Heart right ventricle (tissue), 16 donors: ENCODE measurements at regions not wholly inside any gene's neighbourhood (a gene's known extent, or its start where the extent isn't known, plus 50 kb on each side); places are given as distances from the start of the nearest gene placed in this dataset.

Experiments used
- ATAC-seq, 8 donors: fragments of 200-7000 bp; cut with Tn5 transposase; one replicate each; pipeline ENCODE4 v1.9.1; 2020; ENCODE audit warnings: mild to moderate bottlenecking in 8 of 8, moderate library complexity in 8 of 8, moderate number of reproducible peaks in 1 of 8
- DNase-seq, 2 donors: peaks; one replicate each; pipeline ENCODE4 v3.0.0-alpha.2; 2020
- H3K27ac ChIP-seq, 10 donors: fragments of 200-600 bp; sonication (generic) in 2 of 10; one replicate each; pipeline versions ENCODE4 v1.5.0 to v1.8.0; 2020 to 2022; ENCODE audit warnings: mild to moderate bottlenecking in 3 of 10
- H3K27me3 ChIP-seq, 7 donors: fragments of 200-600 bp; one replicate each; pipeline ENCODE4 v1.8.0; 2021 to 2022; ENCODE audit warnings: mild to moderate bottlenecking in 2 of 7
- H3K36me3 ChIP-seq, 9 donors: fragments of 200-600 bp; sonication (generic) in 1 of 9; one replicate each; pipeline versions ENCODE4 v1.5.0 to v1.8.0; 2020 to 2022; ENCODE audit warnings: mild to moderate bottlenecking in 2 of 9
- H3K4me1 ChIP-seq, 9 donors: fragments of 200-600 bp; sonication (generic) in 1 of 9; one replicate each; pipeline versions ENCODE4 v1.5.0 to v1.8.0; 2020 to 2022; ENCODE audit warnings: mild to moderate bottlenecking in 4 of 9
- H3K4me3 ChIP-seq, 10 donors: fragments of 200-600 bp; sonication (generic) in 2 of 10; one replicate each; pipeline versions ENCODE4 v1.5.0 to v1.8.0; 2020 to 2022; ENCODE audit warnings: mild to moderate bottlenecking in 7 of 10, moderate library complexity in 2 of 10
- H3K9me3 ChIP-seq, 11 donors: fragments of 200-600 bp in 10 of 11; sonication (generic) in 2 of 11; one replicate each; pipeline versions ENCODE4 v1.5.0 to v1.8.0; 2013 to 2022; ENCODE audit warnings: mild to moderate bottlenecking in 2 of 11, control low read depth in 1 of 11, moderate library complexity in 1 of 11
- CTCF ChIP-seq, 9 donors: fragments of 200-600 bp; sonication (generic) in 2 of 9; IDR thresholded peaks; one replicate each; pipeline versions ENCODE4 v1.5.0 to v1.8.0; 2021 to 2022; ENCODE audit warnings: antibody characterized with exemption in 9 of 9, mild to moderate bottlenecking in 5 of 9, moderate library complexity in 1 of 9
- WGBS, 2 donors: extraction: QIAGEN DNeasy Blood & Tissue Kit; methylation state at CpG; one replicate each; pipeline ENCODE4 v1.1.7; 2013; ENCODE audit warnings: inconsistent platforms in 1 of 2; 5-methylcytosine and 5-hydroxymethylcytosine counted together
- intact Hi-C, 10 donors: fragments of 100-400 bp; cut with DNase I; formaldehyde crosslinking; loops; one replicate each; pipeline versions ENCODE4 v1.11.1 to v1.14.2; 2022
- donor health status: Arrhythmogenic right ventricular cardiomyopathy.
- donor health status: ischemic (EF 13 %, LVEDD 7.1; RV severe dilation, severe dysfunction).
- donor health status: healthy with polysubstance abuse.
- donor health status: DM: no; HTN: yes; CAD: no.
- donor health status: DM: no; HTN: no; CAD: no.
- donor health status: ischemic (EF 25% LVEDD 6.9; RV normal size, moderate dysfunction).
- donor health status: ischemic (EF 25% LVEDD 5.7; RV mildly dilated, moderate dysfunction).
- donor health status: healthy.
- donor health status: DM: yes; HTN: yes; CAD: no.
- donor health status: Ischemic cardiomyopathy.
- donor health status: ischemic (EF 35%, LVEDD 5.7; RV mildly dilated, moderate dysfunction).
- donor health status: nonischemic (EF 11% LVEDD 7.7; RV severe dilation, severe dysfunction).
- donor health status: DM: yes; HTN: yes; CAD: no.
- donor health status: PGD.
- donor health status: ischemic (EF 29% LVEDD 5.4; RV normal size, mild dysfunction).
- donor health status: nonischemic (EF 23%, LVEDD 6.1; RV moderate dilation, normal function).

DNA sequence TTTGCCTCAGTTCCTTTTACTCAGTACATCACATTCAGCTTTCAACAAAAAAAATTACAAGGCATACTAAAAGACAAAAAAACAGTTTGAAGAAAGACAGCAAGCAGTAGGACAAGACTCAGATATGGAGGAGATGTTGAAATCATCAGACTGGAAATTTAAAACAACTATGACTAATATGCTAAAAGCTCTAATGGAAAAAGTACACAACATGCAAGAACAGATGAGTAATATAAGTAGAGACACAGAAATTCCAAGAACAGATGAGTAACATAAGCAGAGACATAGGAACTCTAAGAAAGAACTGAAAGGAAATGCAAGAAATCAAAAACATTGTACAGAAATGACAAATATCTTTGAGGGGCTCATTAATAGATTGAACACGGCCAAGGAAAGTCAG, 402.6 kb downstream of the NEBL start:
- H3K4me3 ChIP-seq = no peak overlapping the region
- intact Hi-C loops = no loop called here
- H3K27ac ChIP-seq = no peak overlapping the region
- H3K4me1 ChIP-seq = no peaks in the 10 kb centered on the region
- H3K36me3 ChIP-seq = no peaks in the 10 kb centered on the region
- H3K9me3 ChIP-seq = peaks cover 0 to 40% (median 10%) of the 10 kb centered on the region in 11 donors
- WGBS, 2 donors = 85 to 95% methylated on average over 1 of the region's 1 CpG
- no peak for ATAC-seq
- no peak for TF ChIP-seq CTCF (IDR thresholded peaks at IDR 0.05)
- DNase-seq = no peak
- no peaks in the 10 kb centered on the region for H3K27me3 ChIP-seq

- no peaks in the 10 kb centered on the region for H3K27me3 ChIP-seq
- no peak overlapping the region for H3K27ac ChIP-seq
- H3K4me3 ChIP-seq = no peak overlapping the region
- H3K4me1 ChIP-seq = no peaks in the 10 kb centered on the region
- intact Hi-C loops = no loop called here
- 24 to 36% methylated on average over 2 of the region's 2 CpGs for WGBS, 2 donors
- TF ChIP-seq CTCF (IDR thresholded peaks at IDR 0.05) = no peak
- no peak for DNase-seq
- H3K9me3 ChIP-seq = peaks cover 0 to 39% (median 10%) of the 10 kb centered on the region in 11 donors
- no peaks in the 10 kb centered on the region for H3K36me3 ChIP-seq
- ATAC-seq = no peak
Measured at GRCh38 chr10:20492447-20492846, 404.7 kb downstream of the NEBL start.

GRCh38 chr10:20489961-20490360, 407.1 kb downstream of the NEBL start:
- no peak for TF ChIP-seq CTCF (IDR thresholded peaks at IDR 0.05)
- no peak overlapping the region for H3K4me3 ChIP-seq
- no peak for ATAC-seq
- WGBS, 2 donors = 96 to 98% methylated on average over 4 of the region's 4 CpGs
- H3K9me3 ChIP-seq = peaks cover 0 to 20% (median 8%) of the 10 kb centered on the region in 11 donors
- H3K4me1 ChIP-seq = no peaks in the 10 kb centered on the region
- intact Hi-C loops = no loop called here
- no peak overlapping the region for H3K27ac ChIP-seq
- no peaks in the 10 kb centered on the region for H3K27me3 ChIP-seq
- DNase-seq = no peak
- no peaks in the 10 kb centered on the region for H3K36me3 ChIP-seq

- 54 to 58% methylated on average over 1 of the region's 1 CpG for WGBS, 2 donors
- intact Hi-C loops = no loop called here
- TF ChIP-seq CTCF (IDR thresholded peaks at IDR 0.05) = no peak
- Histone ChIP-seq H3K27ac (no peak overlapping the region), H3K4me3 (no peak overlapping the region), H3K27me3 (no peaks in the 10 kb centered on the region), H3K4me1 (no peaks in the 10 kb centered on the region), H3K9me3 (peaks cover 0 to 4% (median 0%) of the 10 kb centered on the region in 11 donors), H3K36me3 (no peaks in the 10 kb centered on the region)
- ATAC-seq (no peak), DNase-seq (no peak)
Measured at GRCh38 chr10:20486791-20487190, 410.3 kb downstream of the NEBL start.
